HCT116 (cell line): ENCODE measurements at regions not wholly inside any gene's neighbourhood (a gene's known extent, or its start where the extent isn't known, plus 50 kb on each side); places are given as distances from the start of the nearest gene placed in this dataset.

Experiments
- ATAC-seq: fragments of 200-7000 bp; cut with Tn5 transposase; 2 replicates; pipeline ENCODE4 v1.9.1; 2020; ENCODE audit warnings: mild to moderate bottlenecking, moderate library complexity
- BruUV-seq: library from RNA; stranded (reverse); fragments of 400-500 nt; replicated peaks from 2 replicates; lab custom pipeline; 2021; lab: Mats Ljungman, UMichigan
- CTCF ChIA-PET: fragments of 300-600 bp; sonication (Branson Sonifier 250); formaldehyde crosslinking; loops from one replicate; lab custom pipeline; 2021; ENCODE audit warnings: antibody characterized with exemption; lab: Charles Lee
- POLR2A ChIA-PET: fragments of 300-600, 350-600 bp; sonication (Branson Sonifier 250); formaldehyde crosslinking; loops from one replicate; lab custom pipeline; 2021; ENCODE audit warnings: antibody characterized with exemption; lab: Charles Lee
- RAD21 ChIA-PET, 2 experiments: fragments of 300-600 bp; sonication (Branson Sonifier 250); formaldehyde crosslinking; loops; one replicate each; lab custom pipeline; 2023; ENCODE audit warnings: low total read pairs in 2 of 2; ENCODE audit not compliant: uncharacterized antibody in 2 of 2, unreplicated experiment in 2 of 2, low non-redundant PET in 1 of 2; lab: Charles Lee
- DNase-seq: peaks from one replicate; pipeline ENCODE4 v3.0.0-alpha.2; 2010; ENCODE audit warnings: low read depth, low spot score
- H2AFZ ChIP-seq: fragments of 200-600 bp; shearing (Covaris generic), sonication (generic); 2 replicates; pipeline ENCODE4 v1.6.1; 2017; ENCODE audit warnings: low read depth, mixed run types, mixed read lengths, antibody characterized with exemption, low read length; ENCODE audit not compliant: poor library complexity, severe bottlenecking
- H3K27ac ChIP-seq: 2 replicates; pipeline ENCODE4 v1.5.1; 2012; ENCODE audit warnings: low read depth, low read length
- H3K27me3 ChIP-seq: fragments of 200-600 bp; sonication (generic); 2 replicates; pipeline ENCODE4 v1.6.1; 2016; ENCODE audit warnings: mixed run types, low read length, mixed read lengths; ENCODE audit not compliant: insufficient read depth
- H3K36me3 ChIP-seq, 2 experiments: fragments of 200-500 bp in 1 of 2; fragments of 200-600 bp in 1 of 2; sonication (Bioruptor generic) in 1 of 2; sonication (generic) in 1 of 2; 2 replicates each; pipeline versions ENCODE4 v1.5.1 to v1.6.1; 2014 to 2016; ENCODE audit warnings: low read length in 2 of 2, inconsistent platforms in 1 of 2, mixed read lengths in 1 of 2, mixed run types in 1 of 2; ENCODE audit not compliant: insufficient read depth in 2 of 2, control insufficient read depth in 1 of 2
- H3K4me1 ChIP-seq, 2 experiments: fragments of 200-600 bp in 1 of 2; sonication (generic) in 1 of 2; 2 replicates each; pipeline versions ENCODE4 v1.5.1 to v1.6.1; 2012 to 2017; ENCODE audit warnings: low read length in 2 of 2, inconsistent platforms in 1 of 2, mild to moderate bottlenecking in 1 of 2, mixed read lengths in 1 of 2, mixed run types in 1 of 2, moderate library complexity in 1 of 2; ENCODE audit not compliant: insufficient read depth in 2 of 2, control insufficient read depth in 1 of 2
- H3K4me2 ChIP-seq: fragments of 200-600 bp; sonication (generic); 2 replicates; pipeline ENCODE4 v1.6.1; 2017; ENCODE audit warnings: mixed run types, low read length, mixed read lengths
- H3K4me3 ChIP-seq, 2 experiments: fragments of 200-600 bp in 1 of 2; sonication (generic) in 1 of 2; replicated peaks in 1 of 2; 2 replicates each; pipeline ENCODE4 v1.5.1; 2011 to 2016; ENCODE audit warnings: low read length in 2 of 2, control low read depth in 1 of 2, low read depth in 1 of 2, mild to moderate bottlenecking in 1 of 2, mixed read lengths in 1 of 2, mixed run types in 1 of 2
- H3K79me2 ChIP-seq: fragments of 200-600 bp; sonication (generic); 2 replicates; pipeline ENCODE4 v1.6.1; 2017; ENCODE audit warnings: mild to moderate bottlenecking, mixed run types, low read length, moderate library complexity, mixed read lengths; ENCODE audit not compliant: insufficient read depth
- H3K9ac ChIP-seq: fragments of 200-600 bp; sonication (generic); 2 replicates; pipeline ENCODE4 v1.6.1; 2016; ENCODE audit warnings: low read length, mixed read lengths
- H3K9me2 ChIP-seq: fragments of 200-600 bp; sonication (generic), shearing (Covaris generic); 2 replicates; pipeline ENCODE4 v1.6.1; 2017; ENCODE audit warnings: mixed run types, mild to moderate bottlenecking, moderate library complexity; ENCODE audit not compliant: insufficient read depth
- H3K9me3 ChIP-seq, 2 experiments: fragments of 200-500 bp in 1 of 2; fragments of 200-600 bp in 1 of 2; sonication (Bioruptor generic) in 1 of 2; sonication (generic) in 1 of 2; 2 replicates each; pipeline ENCODE4 v1.6.1; 2014 to 2017; ENCODE audit warnings: low read length in 2 of 2, mixed read lengths in 2 of 2, inconsistent platforms in 1 of 2, low read depth in 1 of 2, mild to moderate bottlenecking in 1 of 2, mixed run types in 1 of 2, moderate library complexity in 1 of 2; ENCODE audit not compliant: control insufficient read depth in 1 of 2, insufficient read depth in 1 of 2
- H4K20me1 ChIP-seq: fragments of 200-600 bp; sonication (generic), shearing (Covaris generic); 2 replicates; pipeline ENCODE4 v1.6.1; 2017; ENCODE audit warnings: mixed run types, mild to moderate bottlenecking, moderate library complexity; ENCODE audit not compliant: insufficient read depth
- ATF3 ChIP-seq: IDR thresholded peaks from 2 replicates; pipeline ENCODE4 v1.6.1; 2012
- CBX3 ChIP-seq: IDR thresholded peaks from 2 replicates; pipeline ENCODE4 v1.6.1; 2012; ENCODE audit warnings: low read depth
- CEBPB ChIP-seq: IDR thresholded peaks from 2 replicates; pipeline ENCODE4 v1.6.1; 2012; ENCODE audit warnings: low read depth
- EGR1 ChIP-seq: IDR thresholded peaks from 2 replicates; pipeline ENCODE4 v1.6.1; 2012; ENCODE audit warnings: low read depth
- ELF1 ChIP-seq: IDR thresholded peaks from 2 replicates; pipeline ENCODE4 v1.6.1; 2012; ENCODE audit warnings: low read depth, borderline replicate concordance
- EZH2 ChIP-seq: fragments of 200-600 bp; sonication (generic); IDR thresholded peaks from 2 replicates; pipeline ENCODE4 v1.6.1; 2017; ENCODE audit warnings: antibody characterized with exemption, mixed run types
- FOSL1 ChIP-seq: IDR thresholded peaks from 2 replicates; pipeline ENCODE4 v1.6.1; 2012; ENCODE audit warnings: low read depth
- JUND ChIP-seq: IDR thresholded peaks from 2 replicates; pipeline ENCODE4 v1.6.1; 2012
- POLR2A ChIP-seq: IDR thresholded peaks from 2 replicates; pipeline ENCODE4 v1.7.0; 2011; ENCODE audit warnings: borderline replicate concordance; ENCODE audit not compliant: insufficient read depth, insufficient read length; ENCODE audit errors: extremely low read depth
- POLR2AphosphoS5 ChIP-seq: IDR thresholded peaks from 2 replicates; pipeline ENCODE4 v1.6.1; 2011; ENCODE audit warnings: mild to moderate bottlenecking, low read depth, low read length, moderate library complexity
- RAD21 ChIP-seq: IDR thresholded peaks from 2 replicates; pipeline ENCODE4 v1.6.1; 2012; ENCODE audit warnings: low read depth, mild to moderate bottlenecking
- SIN3A ChIP-seq: IDR thresholded peaks from 2 replicates; pipeline ENCODE4 v1.6.1; 2012; ENCODE audit warnings: low read depth
- SP1 ChIP-seq: IDR thresholded peaks from 2 replicates; pipeline ENCODE4 v1.6.1; 2012; ENCODE audit warnings: low read depth
- SRF ChIP-seq: IDR thresholded peaks from 2 replicates; pipeline ENCODE4 v1.6.1; 2012; ENCODE audit warnings: low read depth
- TCF7L2 ChIP-seq: IDR thresholded peaks from 2 replicates; pipeline ENCODE4 v1.7.0; 2011; ENCODE audit warnings: borderline replicate concordance, inconsistent platforms; ENCODE audit not compliant: insufficient read depth, insufficient read length; ENCODE audit errors: extremely low read depth
- YY1 ChIP-seq: IDR thresholded peaks from 2 replicates; pipeline ENCODE4 v1.6.1; 2011; ENCODE audit warnings: low read length, low read depth, moderate library complexity, mild to moderate bottlenecking; ENCODE audit not compliant: insufficient replicate concordance; ENCODE audit errors: extremely low read depth
- ZFX ChIP-seq: fragments of 450-650 bp; IDR thresholded peaks from 2 replicates; pipeline ENCODE4 v1.6.1; 2017
- intact Hi-C: fragments of 100-400 bp; cut with micrococcal nuclease; formaldehyde crosslinking; loops from 2 replicates; pipeline ENCODE4 v1.10.0; 2022
- TF ChIP-seq, protein P1 (sequence below): IDR thresholded peaks from 2 replicates; pipeline ENCODE4 v1.6.1; 2011; ENCODE audit warnings: mild to moderate bottlenecking, low read length, moderate library complexity; ENCODE audit not compliant: insufficient replicate concordance; ENCODE audit errors: extremely low read depth
- TF ChIP-seq, protein P2 (sequence below): IDR thresholded peaks from 2 replicates; pipeline ENCODE4 v1.6.1; 2012
- TF ChIP-seq, protein P3 (sequence below): IDR thresholded peaks from 2 replicates; pipeline ENCODE4 v1.6.1; 2012; ENCODE audit warnings: low read depth

DNA sequence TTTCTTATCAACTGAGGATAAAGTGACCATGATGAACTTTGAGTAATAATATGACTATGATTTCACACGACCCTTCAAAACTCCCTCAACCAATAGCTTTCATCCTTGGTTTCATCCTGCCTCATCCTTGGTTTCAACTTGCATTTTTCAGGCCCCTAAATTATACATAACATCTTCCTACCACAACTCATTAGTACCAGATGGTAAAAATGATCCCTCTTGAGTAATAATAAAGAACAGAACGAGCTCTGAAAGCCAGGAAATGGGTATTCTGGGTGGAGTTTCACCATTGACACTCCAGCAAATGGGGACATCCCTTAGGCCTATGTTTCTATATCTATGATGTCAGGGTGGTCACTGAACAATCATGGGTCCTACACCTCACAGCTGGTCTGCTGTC lies 72.1 kb upstream of the LMNTD1 start (continued):
- TF ChIP-seq RAD21: no peak
- no peak for TF ChIP-seq TCF7L2
- no peak for TF ChIP-seq YY1
- no peak for TF ChIP-seq POLR2A
- TF ChIP-seq, protein P1, sequence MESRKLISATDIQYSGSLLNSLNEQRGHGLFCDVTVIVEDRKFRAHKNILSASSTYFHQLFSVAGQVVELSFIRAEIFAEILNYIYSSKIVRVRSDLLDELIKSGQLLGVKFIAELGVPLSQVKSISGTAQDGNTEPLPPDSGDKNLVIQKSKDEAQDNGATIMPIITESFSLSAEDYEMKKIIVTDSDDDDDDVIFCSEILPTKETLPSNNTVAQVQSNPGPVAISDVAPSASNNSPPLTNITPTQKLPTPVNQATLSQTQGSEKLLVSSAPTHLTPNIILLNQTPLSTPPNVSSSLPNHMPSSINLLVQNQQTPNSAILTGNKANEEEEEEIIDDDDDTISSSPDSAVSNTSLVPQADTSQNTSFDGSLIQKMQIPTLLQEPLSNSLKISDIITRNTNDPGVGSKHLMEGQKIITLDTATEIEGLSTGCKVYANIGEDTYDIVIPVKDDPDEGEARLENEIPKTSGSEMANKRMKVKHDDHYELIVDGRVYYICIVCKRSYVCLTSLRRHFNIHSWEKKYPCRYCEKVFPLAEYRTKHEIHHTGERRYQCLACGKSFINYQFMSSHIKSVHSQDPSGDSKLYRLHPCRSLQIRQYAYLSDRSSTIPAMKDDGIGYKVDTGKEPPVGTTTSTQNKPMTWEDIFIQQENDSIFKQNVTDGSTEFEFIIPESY: no peak
- no peak for TF ChIP-seq CBX3
- TF ChIP-seq FOSL1: no peak
- TF ChIP-seq, protein P2, sequence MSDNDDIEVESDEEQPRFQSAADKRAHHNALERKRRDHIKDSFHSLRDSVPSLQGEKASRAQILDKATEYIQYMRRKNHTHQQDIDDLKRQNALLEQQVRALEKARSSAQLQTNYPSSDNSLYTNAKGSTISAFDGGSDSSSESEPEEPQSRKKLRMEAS: no peak
- no peak for TF ChIP-seq ELF1
- no peak for TF ChIP-seq ZFX

DNA sequence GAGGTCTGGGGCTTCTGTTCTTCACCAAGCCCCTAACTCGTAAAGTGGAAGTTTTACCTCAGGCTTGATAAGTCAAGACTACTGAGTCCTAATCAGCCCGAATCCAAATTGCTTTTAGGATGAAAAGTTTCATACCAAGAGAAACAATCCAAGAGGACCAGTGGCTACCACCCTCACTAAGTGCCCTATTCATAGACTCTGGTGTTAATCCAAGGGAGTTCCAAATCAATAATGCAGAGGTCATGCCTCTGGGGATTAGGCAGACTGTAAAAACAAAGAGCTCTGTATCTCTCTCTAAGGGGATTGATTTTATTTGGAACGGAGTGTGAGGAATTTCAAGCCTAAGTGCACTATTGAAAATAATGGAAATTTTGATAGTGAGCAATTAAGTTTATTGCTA lies 76.3 kb upstream of the LMNTD1 start:
- RAD21 ChIA-PET: no interaction called here
- POLR2A ChIA-PET: no interaction called here
- Histone ChIP-seq H3K36me3 (no peaks in the 10 kb centered on the region), H3K27ac (no peak overlapping the region), H2AFZ (no peak overlapping the region), H3K9me3 (no peaks in the 10 kb centered on the region), H3K4me1 (no peaks in the 10 kb centered on the region), H3K4me2 (no peak overlapping the region), H4K20me1 (no peaks in the 10 kb centered on the region), H3K27me3 (no peaks in the 10 kb centered on the region), H3K9ac (no peak overlapping the region), H3K4me3 (no peak overlapping the region), H3K9me2 (no peaks in the 10 kb centered on the region), H3K79me2 (no peaks in the 10 kb centered on the region)
- DNase-seq (no peak), ATAC-seq (no peak)
- CTCF ChIA-PET: no interaction called here
- no TSS peak for BruUV-seq
- intact Hi-C loops: loop anchor here (5.0 kb wide), 1 partner anchor 467 kb away; no protein-coding TSS in a partner anchor
- TF ChIP-seq ZFX (no peak), SRF (no peak), EGR1 (no peak), RAD21 (no peak), ATF3 (no peak), JUND (no peak), EZH2 (no peak), TCF7L2 (no peak), ELF1 (no peak), POLR2AphosphoS5 (no peak), CEBPB (no peak), SIN3A (no peak), YY1 (no peak), POLR2A (no peak), SP1 (no peak)
- TF ChIP-seq, protein P3, sequence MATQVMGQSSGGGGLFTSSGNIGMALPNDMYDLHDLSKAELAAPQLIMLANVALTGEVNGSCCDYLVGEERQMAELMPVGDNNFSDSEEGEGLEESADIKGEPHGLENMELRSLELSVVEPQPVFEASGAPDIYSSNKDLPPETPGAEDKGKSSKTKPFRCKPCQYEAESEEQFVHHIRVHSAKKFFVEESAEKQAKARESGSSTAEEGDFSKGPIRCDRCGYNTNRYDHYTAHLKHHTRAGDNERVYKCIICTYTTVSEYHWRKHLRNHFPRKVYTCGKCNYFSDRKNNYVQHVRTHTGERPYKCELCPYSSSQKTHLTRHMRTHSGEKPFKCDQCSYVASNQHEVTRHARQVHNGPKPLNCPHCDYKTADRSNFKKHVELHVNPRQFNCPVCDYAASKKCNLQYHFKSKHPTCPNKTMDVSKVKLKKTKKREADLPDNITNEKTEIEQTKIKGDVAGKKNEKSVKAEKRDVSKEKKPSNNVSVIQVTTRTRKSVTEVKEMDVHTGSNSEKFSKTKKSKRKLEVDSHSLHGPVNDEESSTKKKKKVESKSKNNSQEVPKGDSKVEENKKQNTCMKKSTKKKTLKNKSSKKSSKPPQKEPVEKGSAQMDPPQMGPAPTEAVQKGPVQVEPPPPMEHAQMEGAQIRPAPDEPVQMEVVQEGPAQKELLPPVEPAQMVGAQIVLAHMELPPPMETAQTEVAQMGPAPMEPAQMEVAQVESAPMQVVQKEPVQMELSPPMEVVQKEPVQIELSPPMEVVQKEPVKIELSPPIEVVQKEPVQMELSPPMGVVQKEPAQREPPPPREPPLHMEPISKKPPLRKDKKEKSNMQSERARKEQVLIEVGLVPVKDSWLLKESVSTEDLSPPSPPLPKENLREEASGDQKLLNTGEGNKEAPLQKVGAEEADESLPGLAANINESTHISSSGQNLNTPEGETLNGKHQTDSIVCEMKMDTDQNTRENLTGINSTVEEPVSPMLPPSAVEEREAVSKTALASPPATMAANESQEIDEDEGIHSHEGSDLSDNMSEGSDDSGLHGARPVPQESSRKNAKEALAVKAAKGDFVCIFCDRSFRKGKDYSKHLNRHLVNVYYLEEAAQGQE: no peak
- TF ChIP-seq, protein P2: no peak
